Activated CD4-positive, alpha-beta memory T cell treated with anti-CD3 and anti-CD28 coated beads, Interleukin-2, amount 10 ng/mL, durations not matched to agents 7 days and 5 days (primary cell): ENCODE measurements at regions not wholly inside any gene's neighbourhood (a gene's known extent, or its start where the extent isn't known, plus 50 kb on each side); places are given as distances from the start of the nearest gene placed in this dataset.

Experiments
- CTCF ChIA-PET: fragments of 350-600 bp; sonication (Branson Sonifier 250); formaldehyde crosslinking; loops from one replicate; lab custom pipeline; 2021; ENCODE audit warnings: antibody characterized with exemption, inconsistent platforms; lab: Charles Lee
- POLR2A ChIA-PET: fragments of 350-600 bp; sonication (Branson Sonifier 250); formaldehyde crosslinking; loops from one replicate; lab custom pipeline; 2021; ENCODE audit warnings: antibody characterized with exemption; lab: Charles Lee
- DNase-seq: peaks from one replicate; pipeline ENCODE4 v3.0.0-alpha.2; 2020
- H3K27ac Mint-ChIP-seq: one replicate; pipeline ENCODE4 v1.8.0; 2021; ENCODE audit warnings: mild to moderate bottlenecking, mixed read lengths
- H3K27me3 Mint-ChIP-seq: one replicate; pipeline ENCODE4 v1.8.0; 2021; ENCODE audit warnings: mixed read lengths
- H3K36me3 Mint-ChIP-seq: one replicate; pipeline ENCODE4 v1.8.0; 2021; ENCODE audit warnings: low read depth, mixed read lengths
- H3K4me1 Mint-ChIP-seq: one replicate; pipeline ENCODE4 v1.8.0; 2021; ENCODE audit warnings: mixed read lengths
- H3K4me3 Mint-ChIP-seq: one replicate; pipeline ENCODE4 v1.8.0; 2021; ENCODE audit warnings: mild to moderate bottlenecking, mixed read lengths
- H3K9me3 Mint-ChIP-seq: one replicate; pipeline ENCODE4 v1.8.0; 2021; ENCODE audit warnings: mixed read lengths

- Mint-ChIP-seq H3K9me3 (no peaks in the 10 kb centered on the region), H3K4me3 (no peak overlapping the region), H3K4me1 (no peaks in the 10 kb centered on the region), H3K27ac (no peak overlapping the region), H3K27me3 (no peaks in the 10 kb centered on the region), H3K36me3 (no peaks in the 10 kb centered on the region)
- ChIA-PET POLR2A (no interaction called here), CTCF (no interaction called here)
- no peak for DNase-seq
Observed at GRCh38 chrX:20825984-20826383, 548.2 kb upstream of the CNKSR2 start.

GRCh38 chrX:20803971-20804370, 537.3 kb upstream of the RPS6KA3 start:
- CTCF ChIA-PET, result no interaction called here
- Mint-ChIP-seq H3K4me3 (no peak overlapping the region), H3K9me3 (no peaks in the 10 kb centered on the region), H3K36me3 (no peaks in the 10 kb centered on the region), H3K27ac (no peak overlapping the region), H3K27me3 (no peaks in the 10 kb centered on the region), H3K4me1 (no peaks in the 10 kb centered on the region)
- DNase-seq, result no peak
- POLR2A ChIA-PET, result no interaction called here

- Mint-ChIP-seq H3K4me3 (no peak overlapping the region), H3K9me3 (no peaks in the 10 kb centered on the region), H3K27ac (no peak overlapping the region), H3K27me3 (no peaks in the 10 kb centered on the region), H3K36me3 (no peaks in the 10 kb centered on the region), H3K4me1 (no peaks in the 10 kb centered on the region)
- POLR2A ChIA-PET, result no interaction called here
- no peak for DNase-seq
- CTCF ChIA-PET, result no interaction called here
Observed at GRCh38 chrX:20802036-20802435, 535.3 kb upstream of the RPS6KA3 start.

GRCh38 chrX:20796450-20796849, 529.7 kb upstream of the RPS6KA3 start:
- Mint-ChIP-seq H3K9me3 (no peaks in the 10 kb centered on the region), H3K4me1 (no peaks in the 10 kb centered on the region), H3K27ac (no peak overlapping the region), H3K4me3 (no peak overlapping the region), H3K36me3 (no peaks in the 10 kb centered on the region), H3K27me3 (no peaks in the 10 kb centered on the region)
- ChIA-PET POLR2A (no interaction called here), CTCF (no interaction called here)
- DNase-seq, result no peak

GRCh38 chrX:20789103-20789502, 522.4 kb upstream of the RPS6KA3 start:
- H3K27ac Mint-ChIP-seq, result no peak overlapping the region
- POLR2A ChIA-PET, result no interaction called here
- no peaks in the 10 kb centered on the region for H3K27me3 Mint-ChIP-seq
- DNase-seq, result no peak
- H3K4me3 Mint-ChIP-seq, result no peak overlapping the region
- CTCF ChIA-PET, result no interaction called here
- H3K4me1 Mint-ChIP-seq, result no peaks in the 10 kb centered on the region
- H3K36me3 Mint-ChIP-seq, result no peaks in the 10 kb centered on the region
- no peaks in the 10 kb centered on the region for H3K9me3 Mint-ChIP-seq

- H3K4me1 Mint-ChIP-seq, result no peaks in the 10 kb centered on the region
- H3K36me3 Mint-ChIP-seq, result no peaks in the 10 kb centered on the region
- DNase-seq, result no peak
- no peaks in the 10 kb centered on the region for H3K27me3 Mint-ChIP-seq
- CTCF ChIA-PET, result no interaction called here
- H3K27ac Mint-ChIP-seq, result no peak overlapping the region
- no peaks in the 10 kb centered on the region for H3K9me3 Mint-ChIP-seq
- POLR2A ChIA-PET, result no interaction called here
- H3K4me3 Mint-ChIP-seq, result no peak overlapping the region
Observed at GRCh38 chrX:20767346-20767745, 500.6 kb upstream of the RPS6KA3 start.

GRCh38 chrX:20756585-20756984, 489.9 kb upstream of the RPS6KA3 start:
- Mint-ChIP-seq H3K9me3 (no peaks in the 10 kb centered on the region), H3K27me3 (no peaks in the 10 kb centered on the region), H3K4me3 (no peak overlapping the region), H3K36me3 (no peaks in the 10 kb centered on the region), H3K27ac (no peak overlapping the region), H3K4me1 (no peaks in the 10 kb centered on the region)
- CTCF ChIA-PET, result no interaction called here
- POLR2A ChIA-PET, result no interaction called here
- DNase-seq, result no peak

- H3K27me3 Mint-ChIP-seq, result no peaks in the 10 kb centered on the region
- H3K4me3 Mint-ChIP-seq, result no peak overlapping the region
- H3K4me1 Mint-ChIP-seq, result no peaks in the 10 kb centered on the region
- POLR2A ChIA-PET, result no interaction called here
- no peak overlapping the region for H3K27ac Mint-ChIP-seq
- no peaks in the 10 kb centered on the region for H3K9me3 Mint-ChIP-seq
- DNase-seq, result no peak
- no peaks in the 10 kb centered on the region for H3K36me3 Mint-ChIP-seq
- CTCF ChIA-PET, result no interaction called here
Observed at GRCh38 chrX:20753076-20753475, 486.4 kb upstream of the RPS6KA3 start.

GRCh38 chrX:20746690-20747089, 480.0 kb upstream of the RPS6KA3 start:
- Mint-ChIP-seq H3K9me3 (no peaks in the 10 kb centered on the region), H3K27me3 (no peaks in the 10 kb centered on the region), H3K4me1 (no peaks in the 10 kb centered on the region), H3K27ac (no peak overlapping the region), H3K36me3 (no peaks in the 10 kb centered on the region), H3K4me3 (no peak overlapping the region)
- ChIA-PET POLR2A (no interaction called here), CTCF (no interaction called here)
- no peak for DNase-seq

GRCh38 chrX:20743046-20743445, 476.3 kb upstream of the RPS6KA3 start:
- ChIA-PET POLR2A (no interaction called here), CTCF (no interaction called here)
- Mint-ChIP-seq H3K4me1 (no peaks in the 10 kb centered on the region), H3K36me3 (no peaks in the 10 kb centered on the region), H3K27me3 (no peaks in the 10 kb centered on the region), H3K27ac (no peak overlapping the region), H3K9me3 (no peaks in the 10 kb centered on the region), H3K4me3 (no peak overlapping the region)
- DNase-seq, result no peak

- Mint-ChIP-seq H3K27ac (no peak overlapping the region), H3K9me3 (no peaks in the 10 kb centered on the region), H3K36me3 (no peaks in the 10 kb centered on the region), H3K4me3 (no peak overlapping the region), H3K27me3 (no peaks in the 10 kb centered on the region), H3K4me1 (no peaks in the 10 kb centered on the region)
- POLR2A ChIA-PET, result no interaction called here
- CTCF ChIA-PET, result interaction anchor here (1.2 kb wide), 1 partner anchor 211 kb away, joined by 3 read pairs; no protein-coding TSS in a partner anchor
- DNase-seq, result no peak
Observed at GRCh38 chrX:20742106-20742505, 475.4 kb upstream of the RPS6KA3 start.

GRCh38 chrX:20740443-20740842, 473.7 kb upstream of the RPS6KA3 start:
- Mint-ChIP-seq H3K4me3 (no peak overlapping the region), H3K4me1 (no peaks in the 10 kb centered on the region), H3K27me3 (peaks cover 3% of the 10 kb centered on the region), H3K27ac (no peak overlapping the region), H3K9me3 (no peaks in the 10 kb centered on the region), H3K36me3 (no peaks in the 10 kb centered on the region)
- CTCF ChIA-PET, result no interaction called here
- POLR2A ChIA-PET, result no interaction called here
- no peak for DNase-seq

- no peaks in the 10 kb centered on the region for H3K9me3 Mint-ChIP-seq
- H3K27me3 Mint-ChIP-seq, result peaks cover 3% of the 10 kb centered on the region
- no peaks in the 10 kb centered on the region for H3K4me1 Mint-ChIP-seq
- DNase-seq, result no peak
- no peak overlapping the region for H3K27ac Mint-ChIP-seq
- ChIA-PET POLR2A (no interaction called here), CTCF (no interaction called here)
- H3K36me3 Mint-ChIP-seq, result no peaks in the 10 kb centered on the region
- no peak overlapping the region for H3K4me3 Mint-ChIP-seq
Observed at GRCh38 chrX:20739038-20739745, 472.5 kb upstream of the RPS6KA3 start.

- Mint-ChIP-seq H3K27me3 (no peaks in the 10 kb centered on the region), H3K36me3 (no peaks in the 10 kb centered on the region), H3K4me3 (no peak overlapping the region), H3K4me1 (no peaks in the 10 kb centered on the region), H3K27ac (no peak overlapping the region), H3K9me3 (no peaks in the 10 kb centered on the region)
- DNase-seq, result no peak
- ChIA-PET CTCF (no interaction called here), POLR2A (no interaction called here)
Observed at GRCh38 chrX:20729416-20729815, 462.7 kb upstream of the RPS6KA3 start.
